ENCODE measurements at regions not wholly inside any gene's neighbourhood (a gene's known extent, or its start where the extent isn't known, plus 50 kb on each side); places are given as distances from the start of the nearest gene placed in this dataset.

- ChIA-PET CTCF (no interaction called here), POLR2A (no interaction called here)
- Histone ChIP-seq H3K36me3 (ENCODE audit: control insufficient read depth in 2 of 2, insufficient read depth in 1 of 2, low read length in 2 of 2) (no peaks in the 10 kb centered on the region), H3K4me3 (ENCODE audit: low read depth, low read length) (no peak overlapping the region), H3K4me1 (ENCODE audit: control insufficient read depth, insufficient read depth, low read length) (no peaks in the 10 kb centered on the region), H3K27ac (ENCODE audit: extremely low read depth, low read depth, low read length) (no peak overlapping the region), H3K9me3 (ENCODE audit: control insufficient read depth, insufficient read depth, low read depth, low read length) (no peaks in the 10 kb centered on the region)
- TF ChIP-seq ZBTB1 (tag by site-specific recombination; IDR thresholded peaks at IDR 0.05): no peak
Measured at GRCh38 chr18:7381307-7381706, 150.4 kb downstream of the LRRC30 start.

GRCh38 chr18:7382328-7383001, 151.6 kb downstream of the LRRC30 start:
- Histone ChIP-seq H3K9me3 (ENCODE audit: control insufficient read depth, insufficient read depth, low read depth, low read length) (no peaks in the 10 kb centered on the region), H3K4me1 (ENCODE audit: control insufficient read depth, insufficient read depth, low read length) (no peaks in the 10 kb centered on the region), H3K27ac (ENCODE audit: extremely low read depth, low read depth, low read length) (no peak overlapping the region), H3K4me3 (ENCODE audit: low read depth, low read length) (no peak overlapping the region), H3K36me3 (ENCODE audit: control insufficient read depth in 2 of 2, insufficient read depth in 1 of 2, low read length in 2 of 2) (no peaks in the 10 kb centered on the region)
- ChIA-PET CTCF (interaction anchor here (1.1 kb wide), 1 partner anchor 33 kb away, joined by 3 read pairs; no protein-coding TSS in a partner anchor), POLR2A (no interaction called here)
- TF ChIP-seq ZNF138 (tag by site-specific recombination; IDR thresholded peaks at IDR 0.05; ENCODE audit: borderline replicate concordance): no peak
- no peak for TF ChIP-seq ZNF132 (tag by site-specific recombination; IDR thresholded peaks at IDR 0.05; ENCODE audit: borderline replicate concordance)
- TF ChIP-seq ZBTB1 (tag by site-specific recombination; IDR thresholded peaks at IDR 0.05): no peak
- no peak for TF ChIP-seq ATF2 (tag by site-specific recombination; IDR thresholded peaks at IDR 0.05; ENCODE audit: low read depth)
- TF ChIP-seq ZNF23 (tag by site-specific recombination; IDR thresholded peaks at IDR 0.05; ENCODE audit: borderline replicate concordance): no peak
- TF ChIP-seq BCL6B (tag by site-specific recombination; IDR thresholded peaks at IDR 0.05): no peak
- TF ChIP-seq ZSCAN23 (tag by site-specific recombination; IDR thresholded peaks at IDR 0.05): no peak
- no peak for TF ChIP-seq IKZF3 (tag by site-specific recombination; IDR thresholded peaks at IDR 0.05)
- TF ChIP-seq ZNF701 (tag by site-specific recombination; IDR thresholded peaks at IDR 0.05): no peak
- no peak for TF ChIP-seq ZNF133 (tag by site-specific recombination; IDR thresholded peaks at IDR 0.05)
- no peak for TF ChIP-seq ZBTB10 (tag by site-specific recombination; IDR thresholded peaks at IDR 0.05)
- TF ChIP-seq ZNF518A (tag by site-specific recombination; conservative IDR thresholded peaks at IDR 0.05; ENCODE audit: low read depth): no peak
- TF ChIP-seq ZNF248 (tag by site-specific recombination; IDR thresholded peaks at IDR 0.05): no peak
- TF ChIP-seq ZNF366 (tag by site-specific recombination; conservative IDR thresholded peaks at IDR 0.05): no peak
- no peak for TF ChIP-seq ZNF10 (tag by site-specific recombination; IDR thresholded peaks at IDR 0.05)
- TF ChIP-seq ZNF837 (tag by site-specific recombination; IDR thresholded peaks at IDR 0.05): no peak
- TF ChIP-seq MEIS1 (CRISPR knock-in tag; IDR thresholded peaks at IDR 0.05; ENCODE audit: borderline replicate concordance): no peak
- no peak for TF ChIP-seq ZNF792 (tag by site-specific recombination; IDR thresholded peaks at IDR 0.05)
- no peak for TF ChIP-seq ZNF544 (tag by site-specific recombination; IDR thresholded peaks at IDR 0.05)
- no peak for TF ChIP-seq ZNF423 (tag by site-specific recombination; IDR thresholded peaks at IDR 0.05)

All from HEK293 (cell line).